ENCODE measurements at regions not wholly inside any gene's neighbourhood (a gene's known extent, or its start where the extent isn't known, plus 50 kb on each side); places are given as distances from the start of the nearest gene placed in this dataset.

- TF ChIP-seq, protein P1, sequence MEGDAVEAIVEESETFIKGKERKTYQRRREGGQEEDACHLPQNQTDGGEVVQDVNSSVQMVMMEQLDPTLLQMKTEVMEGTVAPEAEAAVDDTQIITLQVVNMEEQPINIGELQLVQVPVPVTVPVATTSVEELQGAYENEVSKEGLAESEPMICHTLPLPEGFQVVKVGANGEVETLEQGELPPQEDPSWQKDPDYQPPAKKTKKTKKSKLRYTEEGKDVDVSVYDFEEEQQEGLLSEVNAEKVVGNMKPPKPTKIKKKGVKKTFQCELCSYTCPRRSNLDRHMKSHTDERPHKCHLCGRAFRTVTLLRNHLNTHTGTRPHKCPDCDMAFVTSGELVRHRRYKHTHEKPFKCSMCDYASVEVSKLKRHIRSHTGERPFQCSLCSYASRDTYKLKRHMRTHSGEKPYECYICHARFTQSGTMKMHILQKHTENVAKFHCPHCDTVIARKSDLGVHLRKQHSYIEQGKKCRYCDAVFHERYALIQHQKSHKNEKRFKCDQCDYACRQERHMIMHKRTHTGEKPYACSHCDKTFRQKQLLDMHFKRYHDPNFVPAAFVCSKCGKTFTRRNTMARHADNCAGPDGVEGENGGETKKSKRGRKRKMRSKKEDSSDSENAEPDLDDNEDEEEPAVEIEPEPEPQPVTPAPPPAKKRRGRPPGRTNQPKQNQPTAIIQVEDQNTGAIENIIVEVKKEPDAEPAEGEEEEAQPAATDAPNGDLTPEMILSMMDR (IDR thresholded peaks at IDR 0.05; ENCODE audit: low read depth, low read length, missing control alignments): no peak
Observed at GRCh38 chrX:19172741-19173140, 50.5 kb upstream of the ADGRG2 start.

GRCh38 chrX:19174401-19175025 lies 52.2 kb upstream of the ADGRG2 start:
- TF ChIP-seq, protein P1 (IDR thresholded peaks at IDR 0.05; ENCODE audit: low read depth, low read length, missing control alignments): no peak
- DNase-seq (ENCODE audit: low read depth): no peak

More at GRCh38 chrX:19172741-19173140, 50.5 kb upstream of the ADGRG2 start:
- no peak overlapping the region for H3K4me3 ChIP-seq (ENCODE audit: low read depth, low read length)
- DNase-seq (ENCODE audit: low read depth): no peak

GRCh38 chrX:19176901-19177630 lies 54.8 kb upstream of the ADGRG2 start:
- TF ChIP-seq, protein P1 (IDR thresholded peaks at IDR 0.05; ENCODE audit: low read depth, low read length, missing control alignments): no peak
- H3K4me3 ChIP-seq (ENCODE audit: low read depth, low read length): no peak overlapping the region
- DNase-seq (ENCODE audit: low read depth): no peak

More at GRCh38 chrX:19174401-19175025, 52.2 kb upstream of the ADGRG2 start:
- no peak overlapping the region for H3K4me3 ChIP-seq (ENCODE audit: low read depth, low read length)

GRCh38 chrX:19177721-19178120 lies 55.5 kb upstream of the ADGRG2 start:
- TF ChIP-seq, protein P1 (IDR thresholded peaks at IDR 0.05; ENCODE audit: low read depth, low read length, missing control alignments): no peak
- no peak for DNase-seq (ENCODE audit: low read depth)
- no peak overlapping the region for H3K4me3 ChIP-seq (ENCODE audit: low read depth, low read length)

GRCh38 chrX:19178402-19178801 lies 56.1 kb upstream of the ADGRG2 start:
- no peak overlapping the region for H3K4me3 ChIP-seq (ENCODE audit: low read depth, low read length)
- no peak for DNase-seq (ENCODE audit: low read depth)
- TF ChIP-seq, protein P1 (IDR thresholded peaks at IDR 0.05; ENCODE audit: low read depth, low read length, missing control alignments): no peak

- no peak overlapping the region for H3K4me3 ChIP-seq (ENCODE audit: low read depth, low read length)
- no peak for DNase-seq (ENCODE audit: low read depth)
- TF ChIP-seq, protein P1 (IDR thresholded peaks at IDR 0.05; ENCODE audit: low read depth, low read length, missing control alignments): no peak
Observed at GRCh38 chrX:19179389-19179788, 57.1 kb upstream of the ADGRG2 start.

Data from GM12864 (cell line).